Sigmoid colon (tissue), 4 donors: ENCODE measurements at regions not wholly inside any gene's neighbourhood (a gene's known extent, or its start where the extent isn't known, plus 50 kb on each side); places are given as distances from the start of the nearest gene placed in this dataset.

Experiments
- CTCF ChIP-seq, 4 experiments: fragments of 450-650 bp in 3 of 4; fragments of 200-600 bp in 1 of 4; IDR thresholded peaks; one replicate each; pipeline ENCODE4 v1.5.1; 2016 to 2019; ENCODE audit warnings: antibody characterized with exemption in 4 of 4, mild to moderate bottlenecking in 3 of 4, moderate library complexity in 2 of 4
- POLR2A ChIP-seq, 2 donors: fragments of 450-650 bp; IDR thresholded peaks; one replicate each; pipeline ENCODE4 v1.6.1; 2016; ENCODE audit warnings: antibody characterized with exemption in 2 of 2, mild to moderate bottlenecking in 2 of 2, moderate library complexity in 2 of 2
- POLR2AphosphoS5 ChIP-seq, 4 donors: sonication (generic); formaldehyde crosslinking; IDR thresholded peaks; one replicate each; pipeline ENCODE4 v1.6.1; 2017; ENCODE audit warnings: antibody characterized with exemption in 4 of 4

GRCh38 chrY:7942711-7943110, 1031.2 kb upstream of the AMELY start:
- TF ChIP-seq CTCF (IDR thresholded peaks at IDR 0.05) (no peak), POLR2AphosphoS5 (IDR thresholded peaks at IDR 0.05) (no peak), POLR2A (IDR thresholded peaks at IDR 0.05) (no peak)
